ENCODE measurements at regions not wholly inside any gene's neighbourhood (a gene's known extent, or its start where the extent isn't known, plus 50 kb on each side); places are given as distances from the start of the nearest gene placed in this dataset.
"Not testable (repeated sequence)": the region's sequence is repeated elsewhere in the genome, so short reads cannot be mapped to it uniquely, and the experiment has no call there.

GRCh38 chr6:115485400-115485799 lies 575.3 kb downstream of the FRK start:
- Histone ChIP-seq H3K36me3 (ENCODE audit: control insufficient read depth, insufficient read depth, low read length) (no peaks in the 10 kb centered on the region), H3K4me3 (replicated peaks; ENCODE audit: low read depth, low read length) (no peak overlapping the region), H3K27me3 (replicated peaks; ENCODE audit: control insufficient read depth, insufficient read depth, low read length) (peaks cover 1% of the 10 kb centered on the region)
- no peak for DNase-seq (ENCODE audit: extremely low read depth, insufficient read length)
- TF ChIP-seq, protein P1, sequence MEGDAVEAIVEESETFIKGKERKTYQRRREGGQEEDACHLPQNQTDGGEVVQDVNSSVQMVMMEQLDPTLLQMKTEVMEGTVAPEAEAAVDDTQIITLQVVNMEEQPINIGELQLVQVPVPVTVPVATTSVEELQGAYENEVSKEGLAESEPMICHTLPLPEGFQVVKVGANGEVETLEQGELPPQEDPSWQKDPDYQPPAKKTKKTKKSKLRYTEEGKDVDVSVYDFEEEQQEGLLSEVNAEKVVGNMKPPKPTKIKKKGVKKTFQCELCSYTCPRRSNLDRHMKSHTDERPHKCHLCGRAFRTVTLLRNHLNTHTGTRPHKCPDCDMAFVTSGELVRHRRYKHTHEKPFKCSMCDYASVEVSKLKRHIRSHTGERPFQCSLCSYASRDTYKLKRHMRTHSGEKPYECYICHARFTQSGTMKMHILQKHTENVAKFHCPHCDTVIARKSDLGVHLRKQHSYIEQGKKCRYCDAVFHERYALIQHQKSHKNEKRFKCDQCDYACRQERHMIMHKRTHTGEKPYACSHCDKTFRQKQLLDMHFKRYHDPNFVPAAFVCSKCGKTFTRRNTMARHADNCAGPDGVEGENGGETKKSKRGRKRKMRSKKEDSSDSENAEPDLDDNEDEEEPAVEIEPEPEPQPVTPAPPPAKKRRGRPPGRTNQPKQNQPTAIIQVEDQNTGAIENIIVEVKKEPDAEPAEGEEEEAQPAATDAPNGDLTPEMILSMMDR (IDR thresholded peaks at IDR 0.05; ENCODE audit: insufficient read depth, low read length, poor library complexity, severe bottlenecking), result no peak

GRCh38 chr6:115480543-115480942 lies 580.1 kb downstream of the FRK start:
- not testable (repeated sequence) for H3K4me3 ChIP-seq (replicated peaks; ENCODE audit: low read depth, low read length); DNase-seq (ENCODE audit: extremely low read depth, insufficient read length); H3K27me3 ChIP-seq (replicated peaks; ENCODE audit: control insufficient read depth, insufficient read depth, low read length); H3K36me3 ChIP-seq (ENCODE audit: control insufficient read depth, insufficient read depth, low read length)

- TF ChIP-seq, protein P1 (IDR thresholded peaks at IDR 0.05; ENCODE audit: insufficient read depth, low read length, poor library complexity, severe bottlenecking), result no peak
- no peaks in the 10 kb centered on the region for H3K27me3 ChIP-seq (replicated peaks; ENCODE audit: control insufficient read depth, insufficient read depth, low read length)
- no peak overlapping the region for H3K4me3 ChIP-seq (replicated peaks; ENCODE audit: low read depth, low read length)
- H3K36me3 ChIP-seq (ENCODE audit: control insufficient read depth, insufficient read depth, low read length), result no peaks in the 10 kb centered on the region
- no peak for DNase-seq (ENCODE audit: extremely low read depth, insufficient read length)
These were observed 586.1 kb downstream of the FRK start for GRCh38 chr6:115474443-115475041.

- TF ChIP-seq, protein P1 (IDR thresholded peaks at IDR 0.05; ENCODE audit: insufficient read depth, low read length, poor library complexity, severe bottlenecking), result no peak
- Histone ChIP-seq H3K36me3 (ENCODE audit: control insufficient read depth, insufficient read depth, low read length) (no peaks in the 10 kb centered on the region), H3K27me3 (replicated peaks; ENCODE audit: control insufficient read depth, insufficient read depth, low read length) (no peaks in the 10 kb centered on the region), H3K4me3 (replicated peaks; ENCODE audit: low read depth, low read length) (no peak overlapping the region)
- DNase-seq (ENCODE audit: extremely low read depth, insufficient read length), result no peak
These were observed 592.3 kb downstream of the FRK start for GRCh38 chr6:115468272-115469005.

DNA sequence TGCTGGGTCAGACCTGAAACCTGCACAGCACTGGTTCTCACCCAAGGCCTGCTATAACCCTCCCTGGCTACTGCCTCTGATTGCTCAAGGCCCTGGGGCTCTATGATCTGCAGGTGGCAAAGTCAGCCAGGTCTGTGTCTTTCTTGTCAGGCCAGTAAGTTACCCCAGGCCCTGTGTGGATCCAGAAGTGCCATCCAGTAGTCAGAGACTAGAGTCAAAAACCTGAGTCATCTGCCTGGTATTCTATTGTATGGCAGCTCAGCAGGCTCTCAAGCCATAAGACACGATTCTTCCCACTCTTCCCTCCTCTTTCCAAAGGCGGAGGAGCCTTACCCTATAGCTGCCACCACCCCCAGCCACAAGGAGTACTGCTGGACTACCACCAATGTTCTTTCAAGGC lies 593.0 kb downstream of the FRK start:
- Histone ChIP-seq H3K4me3 (replicated peaks; ENCODE audit: low read depth, low read length) (no peak overlapping the region), H3K36me3 (ENCODE audit: control insufficient read depth, insufficient read depth, low read length) (no peaks in the 10 kb centered on the region), H3K27me3 (replicated peaks; ENCODE audit: control insufficient read depth, insufficient read depth, low read length) (no peaks in the 10 kb centered on the region)
- DNase-seq (ENCODE audit: extremely low read depth, insufficient read length), result no peak
- TF ChIP-seq, protein P1 (IDR thresholded peaks at IDR 0.05; ENCODE audit: insufficient read depth, low read length, poor library complexity, severe bottlenecking), result no peak

GRCh38 chr6:115460913-115461312 lies 599.8 kb downstream of the FRK start:
- no peaks in the 10 kb centered on the region for H3K36me3 ChIP-seq (ENCODE audit: control insufficient read depth, insufficient read depth, low read length)
- no peak overlapping the region for H3K4me3 ChIP-seq (replicated peaks; ENCODE audit: low read depth, low read length)
- TF ChIP-seq, protein P1 (IDR thresholded peaks at IDR 0.05; ENCODE audit: insufficient read depth, low read length, poor library complexity, severe bottlenecking), result no peak
- H3K27me3 ChIP-seq (replicated peaks; ENCODE audit: control insufficient read depth, insufficient read depth, low read length), result no peaks in the 10 kb centered on the region
- no peak for DNase-seq (ENCODE audit: extremely low read depth, insufficient read length)
